Thyroid gland (tissue), 4 donors: ENCODE measurements at regions not wholly inside any gene's neighbourhood (a gene's known extent, or its start where the extent isn't known, plus 50 kb on each side); places are given as distances from the start of the nearest gene placed in this dataset.

ENCODE experiments used
- CTCF ChIP-seq, 6 experiments: fragments of 200-600 bp in 3 of 6; fragments of 450-650 bp in 3 of 6; sonication (generic) in 3 of 6; IDR thresholded peaks; one replicate each; pipeline ENCODE4 v1.5.1; 2016 to 2019; ENCODE audit warnings: antibody characterized with exemption in 6 of 6, mild to moderate bottlenecking in 2 of 6, inconsistent platforms in 1 of 6, moderate library complexity in 1 of 6
- POLR2A ChIP-seq, 2 donors: fragments of 450-650 bp; IDR thresholded peaks; one replicate each; pipeline ENCODE4 v1.6.1; 2017; ENCODE audit warnings: antibody characterized with exemption in 2 of 2, mild to moderate bottlenecking in 2 of 2, moderate library complexity in 1 of 2

DNA sequence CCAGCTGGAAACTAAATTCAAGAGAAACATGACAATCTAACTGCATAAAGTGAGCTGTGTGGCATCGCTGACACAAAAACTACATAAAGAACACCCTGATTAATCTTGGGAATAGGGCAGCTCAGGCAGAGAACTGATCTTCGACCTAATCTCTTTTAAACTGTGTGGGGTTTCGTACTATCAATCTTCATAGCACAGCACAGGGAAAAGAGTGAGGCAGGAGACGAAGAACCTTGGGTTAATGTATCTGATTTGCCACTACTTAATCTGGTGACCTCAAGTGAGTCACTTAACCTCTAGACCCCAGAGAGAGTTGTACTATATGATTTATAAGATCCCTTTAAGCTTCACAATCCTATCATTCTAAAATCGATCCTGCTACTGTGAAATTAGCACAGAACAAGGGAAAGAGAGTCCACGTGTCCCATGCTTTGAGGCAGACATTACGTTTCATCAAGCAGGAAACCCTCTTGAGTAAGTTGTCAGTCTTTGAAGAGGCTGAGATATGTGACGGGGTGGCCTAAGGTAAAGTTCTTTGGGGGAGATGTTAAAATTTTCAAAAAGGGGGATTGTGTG, 519.7 kb downstream of the SOCS6 start:
- TF ChIP-seq CTCF (IDR thresholded peaks at IDR 0.05) (no peak), POLR2A (IDR thresholded peaks at IDR 0.05) (no peak)
